ENCODE measurements at regions not wholly inside any gene's neighbourhood (a gene's known extent, or its start where the extent isn't known, plus 50 kb on each side); places are given as distances from the start of the nearest gene placed in this dataset.

DNA sequence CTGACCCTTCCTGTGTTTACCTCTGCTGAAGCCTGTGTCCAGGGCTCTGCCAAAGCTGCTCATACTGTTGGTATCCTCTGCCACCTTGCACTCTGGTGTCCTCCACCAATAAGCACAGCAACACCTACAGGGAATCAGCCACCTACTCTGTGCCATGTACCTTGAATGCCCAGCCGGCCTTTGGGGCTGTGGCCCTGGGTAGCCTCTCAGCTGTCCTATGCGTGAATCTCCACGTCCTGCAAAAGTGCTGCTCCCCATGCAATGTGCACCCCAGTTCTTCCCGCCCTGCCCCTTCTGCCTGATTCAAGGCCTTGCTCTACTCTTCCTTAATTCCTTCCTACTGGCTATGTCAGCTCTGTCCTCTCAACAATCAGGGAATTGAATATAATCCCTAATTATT lies 506.5 kb downstream of the ARHGEF28 start (continued):
- no peak for TF ChIP-seq E2F6 (IDR thresholded peaks at IDR 0.05)
- no peak for TF ChIP-seq MAFK (IDR thresholded peaks at IDR 0.05; ENCODE audit: low read depth, low read length)
- TF ChIP-seq RNF2 (IDR thresholded peaks at IDR 0.05; ENCODE audit: borderline replicate concordance, low read depth, low read length, missing control alignments, poor library complexity, severe bottlenecking): no peak
- TF ChIP-seq BRCA1 (IDR thresholded peaks at IDR 0.05; ENCODE audit: low read depth, low read length): no peak
